GM18499 (cell line): ENCODE measurements at regions not wholly inside any gene's neighbourhood (a gene's known extent, or its start where the extent isn't known, plus 50 kb on each side); places are given as distances from the start of the nearest gene placed in this dataset.
"Not testable (repeated sequence)": the region's sequence is repeated elsewhere in the genome, so short reads cannot be mapped to it uniquely, and the experiment has no call there.

Source experiments
- ATAC-seq: cut with Tn5 transposase; IDR thresholded peaks from one replicate; pipeline ENCODE4 v1.9.1; 2021; ENCODE audit warnings: moderate number of reproducible peaks; ENCODE audit not compliant: insufficient read depth, unreplicated experiment

- no peak for ATAC-seq
These were observed 156.4 kb upstream of the KYNU start for GRCh38 chr2:142721015-142721414.

- ATAC-seq, result no peak
These were observed 158.8 kb upstream of the KYNU start for GRCh38 chr2:142718576-142719155.

GRCh38 chr2:142716463-142717242 is 160.8 kb upstream of the KYNU start:
- no peak for ATAC-seq

GRCh38 chr2:142714600-142714999 is 162.9 kb upstream of the KYNU start:
- ATAC-seq, result peak; percentile 52

GRCh38 chr2:142710336-142710735 is 167.1 kb upstream of the KYNU start:
- ATAC-seq, result no peak

- no peak for ATAC-seq
These were observed 170.1 kb upstream of the KYNU start for GRCh38 chr2:142707318-142707717.

- not testable (repeated sequence) for ATAC-seq
These were observed 175.1 kb upstream of the KYNU start for GRCh38 chr2:142702397-142702796.

- not testable (repeated sequence) for ATAC-seq
These were observed 181.9 kb upstream of the KYNU start for GRCh38 chr2:142695350-142696257.

GRCh38 chr2:142694282-142694681 is 183.2 kb upstream of the KYNU start:
- no peak for ATAC-seq

GRCh38 chr2:142693171-142693950 is 184.1 kb upstream of the KYNU start:
- no peak for ATAC-seq

- ATAC-seq, result no peak
These were observed 188.4 kb upstream of the KYNU start for GRCh38 chr2:142688856-142689605.

- no peak for ATAC-seq
These were observed 190.0 kb upstream of the KYNU start for GRCh38 chr2:142687509-142687908.

- ATAC-seq, result no peak
These were observed 190.4 kb upstream of the KYNU start for GRCh38 chr2:142687075-142687474.

- ATAC-seq, result no peak
These were observed 192.8 kb upstream of the KYNU start for GRCh38 chr2:142684667-142685066.

- no peak for ATAC-seq
These were observed 194.9 kb upstream of the KYNU start for GRCh38 chr2:142682528-142682927.

- no peak for ATAC-seq
These were observed 195.5 kb upstream of the KYNU start for GRCh38 chr2:142681952-142682351.

- no peak for ATAC-seq
These were observed 199.3 kb upstream of the KYNU start for GRCh38 chr2:142678164-142678563.

- ATAC-seq, result no peak
These were observed 202.1 kb upstream of the KYNU start for GRCh38 chr2:142675398-142675797.

- ATAC-seq, result no peak
These were observed 203.6 kb upstream of the KYNU start for GRCh38 chr2:142673836-142674235.

- no peak for ATAC-seq
These were observed 204.8 kb upstream of the KYNU start for GRCh38 chr2:142672698-142673097.
